ENCODE measurements at regions not wholly inside any gene's neighbourhood (a gene's known extent, or its start where the extent isn't known, plus 50 kb on each side); places are given as distances from the start of the nearest gene placed in this dataset.

GRCh38 chr2:58480141-58480540 lies 239.0 kb upstream of the FANCL start:
- TF ChIP-seq CTCF (IDR thresholded peaks at IDR 0.05; ENCODE audit: borderline replicate concordance, extremely low read depth, low read length, poor library complexity, severe bottlenecking) (no peak), EZH2 (IDR thresholded peaks at IDR 0.05; ENCODE audit: borderline replicate concordance, low read depth, low read length, severe bottlenecking) (no peak)
